Spleen (tissue), 7 donors: ENCODE measurements at regions not wholly inside any gene's neighbourhood (a gene's known extent, or its start where the extent isn't known, plus 50 kb on each side); places are given as distances from the start of the nearest gene placed in this dataset.

ENCODE experiments used
- POLR2A ChIP-seq, 3 donors: fragments of 450-650 bp; IDR thresholded peaks; one replicate each; pipeline ENCODE4 v1.5.1; 2017; ENCODE audit warnings: antibody characterized with exemption in 3 of 3, mild to moderate bottlenecking in 1 of 3
- TF ChIP-seq, protein P1 (sequence below), 11 experiments: fragments of 200-600 bp in 7 of 11; fragments of 450-650 bp in 4 of 11; sonication (generic) in 4 of 11; IDR thresholded peaks in 8 of 11; conservative IDR thresholded peaks in 3 of 11; 1 replicate in 7 of 11; 2 replicates in 4 of 11; pipeline versions ENCODE4 v1.4.0 to v1.8.0; 2016 to 2021; ENCODE audit warnings: antibody characterized with exemption in 11 of 11, inconsistent platforms in 4 of 11, mild to moderate bottlenecking in 1 of 11
- donor health status: DM: no; HTN: no; CAD: no; lungs with moderate emphysema.
- donor health status: DM: no; HTN: no; CAD: no.
- donor health status: DM: no; HTN: no; CAD: no.

- TF ChIP-seq, protein P1, sequence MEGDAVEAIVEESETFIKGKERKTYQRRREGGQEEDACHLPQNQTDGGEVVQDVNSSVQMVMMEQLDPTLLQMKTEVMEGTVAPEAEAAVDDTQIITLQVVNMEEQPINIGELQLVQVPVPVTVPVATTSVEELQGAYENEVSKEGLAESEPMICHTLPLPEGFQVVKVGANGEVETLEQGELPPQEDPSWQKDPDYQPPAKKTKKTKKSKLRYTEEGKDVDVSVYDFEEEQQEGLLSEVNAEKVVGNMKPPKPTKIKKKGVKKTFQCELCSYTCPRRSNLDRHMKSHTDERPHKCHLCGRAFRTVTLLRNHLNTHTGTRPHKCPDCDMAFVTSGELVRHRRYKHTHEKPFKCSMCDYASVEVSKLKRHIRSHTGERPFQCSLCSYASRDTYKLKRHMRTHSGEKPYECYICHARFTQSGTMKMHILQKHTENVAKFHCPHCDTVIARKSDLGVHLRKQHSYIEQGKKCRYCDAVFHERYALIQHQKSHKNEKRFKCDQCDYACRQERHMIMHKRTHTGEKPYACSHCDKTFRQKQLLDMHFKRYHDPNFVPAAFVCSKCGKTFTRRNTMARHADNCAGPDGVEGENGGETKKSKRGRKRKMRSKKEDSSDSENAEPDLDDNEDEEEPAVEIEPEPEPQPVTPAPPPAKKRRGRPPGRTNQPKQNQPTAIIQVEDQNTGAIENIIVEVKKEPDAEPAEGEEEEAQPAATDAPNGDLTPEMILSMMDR (IDR thresholded peaks at IDR 0.05 in 8 of 11, conservative IDR thresholded peaks at IDR 0.05 in 3 of 11): no peak
- TF ChIP-seq POLR2A (IDR thresholded peaks at IDR 0.05): no peak
Measured at GRCh38 chr1:238944028-238944427, 442.3 kb upstream of the CHRM3 start.
